Left lobe of liver (tissue), 2 donors: ENCODE measurements at regions not wholly inside any gene's neighbourhood (a gene's known extent, or its start where the extent isn't known, plus 50 kb on each side); places are given as distances from the start of the nearest gene placed in this dataset.

Experiments
- ATAC-seq: fragments of 200-7000 bp; cut with Tn5 transposase; one replicate; pipeline ENCODE4 v1.9.1; 2020; ENCODE audit warnings: mild to moderate bottlenecking, moderate library complexity
- DNase-seq: peaks from one replicate; pipeline ENCODE4 v3.0.0-alpha.2; 2020; ENCODE audit warnings: low spot score
- donor health status: DM: no; HTN: no; CAD: no; lungs with moderate emphysema.
- donor health status: DM: no; HTN: yes; CAD: no.

- no peak for ATAC-seq
- DNase-seq, result no peak
Measured at GRCh38 chr4:26067035-26067434, 153.0 kb downstream of the SMIM20 start.

GRCh38 chr4:26069218-26069617 lies 155.2 kb downstream of the SMIM20 start:
- ATAC-seq, result no peak
- no peak for DNase-seq

- ATAC-seq, result no peak
Measured at GRCh38 chr4:26071688-26072087, 157.7 kb downstream of the SMIM20 start.

GRCh38 chr4:26073886-26074560 lies 160.0 kb downstream of the SMIM20 start:
- ATAC-seq, result no peak
- DNase-seq, result no peak

More at GRCh38 chr4:26071688-26072087, 157.7 kb downstream of the SMIM20 start:
- DNase-seq, result no peak

- DNase-seq, result no peak
- no peak for ATAC-seq
Measured at GRCh38 chr4:26074712-26075430, 160.9 kb downstream of the SMIM20 start.

GRCh38 chr4:26075583-26075982 lies 161.6 kb downstream of the SMIM20 start:
- DNase-seq (no peak), ATAC-seq (no peak)

- DNase-seq (no peak), ATAC-seq (peak; percentile 34)
Measured at GRCh38 chr4:26076000-26076587, 162.1 kb downstream of the SMIM20 start.

GRCh38 chr4:26076896-26077295 lies 162.9 kb downstream of the SMIM20 start:
- DNase-seq (no peak), ATAC-seq (no peak)

GRCh38 chr4:26077756-26078155 lies 163.7 kb downstream of the SMIM20 start:
- ATAC-seq (no peak), DNase-seq (no peak)

GRCh38 chr4:26080870-26081628 lies 167.0 kb downstream of the SMIM20 start:
- no peak for ATAC-seq
- no peak for DNase-seq

GRCh38 chr4:26081795-26082498 lies 167.9 kb downstream of the SMIM20 start:
- DNase-seq (no peak), ATAC-seq (peak; percentile 84)

- DNase-seq (no peak), ATAC-seq (no peak)
Measured at GRCh38 chr4:26082565-26082964, 168.5 kb downstream of the SMIM20 start.

- DNase-seq (no peak), ATAC-seq (no peak)
Measured at GRCh38 chr4:26083987-26084386, 170.0 kb downstream of the SMIM20 start.

GRCh38 chr4:26084414-26084813 lies 170.4 kb downstream of the SMIM20 start:
- ATAC-seq (no peak), DNase-seq (no peak)

- DNase-seq, result no peak
- ATAC-seq, result no peak
Measured at GRCh38 chr4:26085551-26085950, 171.5 kb downstream of the SMIM20 start.

- DNase-seq (no peak), ATAC-seq (no peak)
Measured at GRCh38 chr4:26086621-26087441, 172.8 kb downstream of the SMIM20 start.

- ATAC-seq (no peak), DNase-seq (no peak)
Measured at GRCh38 chr4:26088433-26088928, 174.5 kb downstream of the SMIM20 start.

- ATAC-seq (no peak), DNase-seq (no peak)
Measured at GRCh38 chr4:26093551-26093950, 179.5 kb downstream of the SMIM20 start.

GRCh38 chr4:26094076-26094475 lies 180.1 kb downstream of the SMIM20 start:
- ATAC-seq (no peak), DNase-seq (no peak)

GRCh38 chr4:26094911-26095310 lies 180.9 kb downstream of the SMIM20 start:
- no peak for DNase-seq
- no peak for ATAC-seq
